ENCODE measurements at regions not wholly inside any gene's neighbourhood (a gene's known extent, or its start where the extent isn't known, plus 50 kb on each side); places are given as distances from the start of the nearest gene placed in this dataset.
"Not testable (repeated sequence)": the region's sequence is repeated elsewhere in the genome, so short reads cannot be mapped to it uniquely, and the experiment has no call there.

- no peak for DNase-seq
Observed at GRCh38 chr10:130961506-130962239, 349.8 kb downstream of the TCERG1L start.

- DNase-seq = no peak
Observed at GRCh38 chr10:130962240-130963051, 349.1 kb downstream of the TCERG1L start.

DNA sequence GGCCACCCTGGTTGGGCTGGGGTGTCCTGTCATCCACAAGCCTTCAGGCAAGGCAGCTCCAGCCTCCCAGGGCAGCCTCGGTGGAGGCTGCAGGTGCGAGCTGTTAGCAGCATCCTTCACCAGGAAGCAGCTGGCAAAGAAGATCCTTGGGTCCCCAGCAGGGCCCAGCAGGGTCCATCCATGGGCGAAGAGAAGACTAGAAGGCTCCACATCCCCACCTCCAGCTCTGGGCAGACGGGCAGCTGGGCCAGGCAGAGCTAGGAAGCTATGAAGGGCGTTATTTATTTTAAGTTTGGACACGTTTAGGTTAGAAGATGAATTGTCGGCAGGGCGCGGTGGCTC lies 348.5 kb downstream of the TCERG1L start:
- no peak for DNase-seq

DNA sequence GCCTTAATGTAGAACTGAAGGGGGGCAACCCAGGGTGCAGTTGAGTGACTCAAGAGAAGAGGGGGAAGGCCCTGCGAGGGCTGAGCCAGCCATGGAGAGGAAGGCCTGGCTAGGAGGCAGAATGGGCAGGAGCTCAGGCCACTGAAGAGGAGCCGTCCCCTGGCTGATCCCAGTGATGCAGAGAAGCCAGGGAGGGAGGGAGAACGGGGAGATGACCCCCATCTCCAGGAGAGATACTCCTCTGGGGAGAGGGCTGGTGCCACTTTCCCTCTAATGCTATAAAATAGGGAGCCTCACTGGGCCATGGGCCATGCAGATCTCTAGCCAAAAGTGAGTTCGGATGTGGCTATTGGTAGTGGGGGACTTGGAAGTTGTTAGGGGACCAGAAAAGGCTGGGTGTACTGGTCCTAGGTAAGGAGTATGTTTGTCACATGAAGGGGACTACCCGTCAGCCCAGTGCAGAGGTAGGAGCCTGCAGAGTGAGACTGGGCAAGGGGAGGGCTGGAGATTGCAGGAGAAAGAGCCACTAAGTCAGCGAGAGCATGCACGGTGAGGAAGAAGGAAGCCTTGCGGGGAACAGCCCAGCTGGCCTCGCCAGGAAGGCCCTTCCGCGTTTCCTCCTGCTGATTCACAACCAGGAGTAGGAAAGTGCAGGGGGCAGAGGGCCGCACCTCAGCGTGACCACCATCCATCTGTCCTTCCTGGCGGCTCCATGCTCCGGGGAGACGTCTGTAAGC lies 347.6 kb downstream of the TCERG1L start:
- no peak for DNase-seq

GRCh38 chr10:130964771-130965170 lies 346.8 kb downstream of the TCERG1L start:
- DNase-seq = no peak

- DNase-seq = no peak
Observed at GRCh38 chr10:130967161-130967560, 344.4 kb downstream of the TCERG1L start.

- no peak for DNase-seq
Observed at GRCh38 chr10:130967784-130968183, 343.7 kb downstream of the TCERG1L start.

DNA sequence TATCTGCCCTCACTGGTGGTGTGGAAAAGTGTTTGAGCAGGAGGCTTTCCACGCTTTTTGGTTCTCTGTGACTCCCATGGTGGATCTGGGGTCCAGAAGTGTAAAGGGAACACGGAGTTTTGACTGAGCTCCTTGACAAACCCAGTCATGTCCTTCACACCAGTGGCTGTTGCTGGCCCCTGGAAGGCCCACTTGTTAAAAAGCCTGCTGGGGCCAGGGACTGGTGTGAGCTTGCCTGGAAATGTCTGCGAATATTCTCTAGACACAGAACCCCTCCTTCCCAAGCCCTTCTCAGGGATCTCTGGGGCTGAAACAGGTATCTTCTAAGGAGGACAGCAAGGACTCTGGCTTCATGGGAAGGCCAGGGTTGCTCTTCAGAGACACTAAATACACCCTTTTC lies 343.0 kb downstream of the TCERG1L start:
- DNase-seq = no peak

GRCh38 chr10:130968964-130969363 lies 342.6 kb downstream of the TCERG1L start:
- DNase-seq = no peak

- no peak for DNase-seq
Observed at GRCh38 chr10:130969700-130970099, 341.8 kb downstream of the TCERG1L start.

GRCh38 chr10:130970341-130971122 lies 341.0 kb downstream of the TCERG1L start:
- DNase-seq = no peak

DNA sequence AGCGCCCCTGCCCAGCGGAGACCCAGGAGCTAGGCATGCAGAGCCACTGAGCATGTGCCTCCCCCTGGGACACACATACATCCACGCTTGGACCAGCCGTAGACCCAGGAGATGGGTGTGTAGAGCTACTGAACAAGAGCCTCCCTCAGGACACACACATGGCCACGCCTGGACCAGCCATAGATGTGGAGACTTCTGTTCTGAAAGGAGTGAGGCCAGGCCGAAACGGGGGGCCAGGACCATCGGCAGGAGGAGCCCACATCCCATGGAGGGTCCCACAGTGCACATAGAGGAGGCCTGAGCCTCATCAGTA lies 340.4 kb downstream of the TCERG1L start:
- DNase-seq = no peak

- DNase-seq = no peak
Observed at GRCh38 chr10:130973127-130973839, 338.2 kb downstream of the TCERG1L start.

DNA sequence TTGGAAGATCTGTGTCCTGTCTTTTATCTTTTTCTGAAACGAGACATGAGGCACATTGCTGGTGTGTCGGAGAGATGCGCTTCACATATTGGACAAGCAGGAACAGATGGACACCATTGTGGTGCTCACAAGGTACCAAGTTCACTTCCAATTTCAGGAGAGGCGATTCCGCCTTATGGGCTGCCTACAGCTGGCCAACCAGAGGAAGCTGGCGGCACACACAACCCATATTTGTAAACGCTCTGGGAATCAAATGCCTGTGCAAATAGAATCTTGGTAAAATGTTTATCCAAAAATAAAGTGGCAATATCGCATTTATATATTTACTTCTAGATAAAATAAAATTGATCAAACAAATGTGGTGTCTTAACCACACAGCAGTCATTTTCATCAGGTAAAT lies 337.4 kb downstream of the TCERG1L start:
- no peak for DNase-seq

DNA sequence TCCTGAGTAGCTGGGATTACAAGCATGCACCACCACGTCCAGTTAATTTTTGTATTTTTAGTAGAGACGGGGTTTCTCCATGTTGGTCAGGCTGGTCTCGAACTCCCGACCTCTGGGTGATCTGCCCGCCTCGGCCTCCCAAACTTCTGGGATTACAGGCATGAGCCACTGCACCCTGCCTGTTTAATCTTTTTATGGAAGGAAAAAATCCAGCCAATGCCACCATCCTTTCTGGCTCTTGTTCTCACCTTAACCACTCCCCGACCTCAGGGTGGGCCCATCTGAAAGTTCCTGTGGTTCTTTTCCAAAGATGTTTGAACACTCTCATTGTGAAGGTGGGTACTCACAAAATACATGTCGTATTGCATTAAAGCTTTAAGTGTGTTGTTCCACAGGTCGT lies 336.2 kb downstream of the TCERG1L start:
- not testable (repeated sequence) for DNase-seq

DNA sequence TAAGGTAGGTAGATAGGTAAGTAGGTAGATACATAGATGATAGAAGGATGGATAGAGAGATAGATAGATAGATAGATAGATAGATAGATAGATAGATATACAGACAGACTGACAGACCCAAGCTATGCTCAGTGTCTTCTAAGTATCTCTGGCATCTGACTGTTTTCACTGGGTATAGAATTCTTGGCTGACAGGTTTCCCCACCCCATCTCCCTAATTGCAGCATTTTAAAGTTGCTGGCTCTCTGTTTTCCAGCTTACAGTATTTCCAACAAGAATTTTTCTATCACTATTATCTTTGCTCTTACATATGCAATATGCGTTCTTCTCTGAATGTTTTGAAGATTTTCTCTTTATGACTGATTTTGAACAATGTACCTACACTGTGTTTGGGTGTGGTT lies 328.7 kb downstream of the TCERG1L start:
- DNase-seq = no peak

DNA sequence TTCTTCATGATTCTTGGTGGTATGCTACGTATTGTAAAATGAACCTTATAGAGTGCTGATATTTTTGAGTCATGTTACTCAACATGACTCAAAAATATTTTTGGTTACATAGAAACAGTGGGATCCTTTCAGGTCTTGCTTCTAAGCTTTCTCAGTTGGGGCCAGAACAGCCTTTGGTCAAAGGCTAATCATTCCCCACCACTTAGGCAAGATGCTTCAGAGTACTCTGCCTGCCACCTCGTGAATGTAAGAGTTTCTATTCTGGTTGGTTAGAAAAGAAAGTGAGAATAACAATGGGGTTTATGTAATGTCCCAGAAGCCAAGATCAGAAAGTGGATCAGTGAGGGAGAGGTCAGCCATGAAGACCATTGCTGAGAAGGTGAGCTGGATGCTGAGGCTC lies 327.8 kb downstream of the TCERG1L start:
- DNase-seq = no peak

- DNase-seq = no peak
Observed at GRCh38 chr10:130984686-130985085, 326.8 kb downstream of the TCERG1L start.

DNA sequence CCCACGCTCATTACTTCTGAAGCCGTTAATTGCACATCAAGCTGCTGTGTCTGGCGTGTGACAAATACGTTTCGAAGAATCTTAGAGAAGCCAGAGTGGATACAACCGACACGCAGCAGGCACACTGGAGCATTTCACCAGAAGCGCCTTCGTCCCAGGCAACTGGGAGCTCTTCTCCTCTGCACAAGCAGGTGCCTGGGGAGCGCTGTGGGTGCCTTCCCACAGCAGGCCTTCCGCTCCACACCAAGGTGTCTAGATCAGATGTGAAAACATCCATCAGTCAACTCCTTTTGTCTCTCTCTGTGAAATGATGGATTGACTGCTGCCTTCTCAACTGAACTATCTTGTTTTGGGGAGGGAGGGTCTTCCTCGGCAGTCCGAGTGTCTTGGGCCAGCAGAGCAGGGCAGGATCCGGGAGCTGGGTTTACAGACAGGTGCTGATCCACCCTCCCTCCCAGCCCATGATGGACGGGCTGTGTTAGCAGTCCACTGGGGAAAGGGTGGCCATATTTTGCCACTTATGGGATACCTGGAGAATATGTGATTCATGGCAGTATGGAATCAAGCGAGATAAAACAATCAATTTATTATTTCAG lies 326.3 kb downstream of the TCERG1L start:
- no peak for DNase-seq

- DNase-seq = no peak
Observed at GRCh38 chr10:130986846-130987245, 324.7 kb downstream of the TCERG1L start.

- DNase-seq = no peak
Observed at GRCh38 chr10:130987401-130987800, 324.1 kb downstream of the TCERG1L start.

DNA sequence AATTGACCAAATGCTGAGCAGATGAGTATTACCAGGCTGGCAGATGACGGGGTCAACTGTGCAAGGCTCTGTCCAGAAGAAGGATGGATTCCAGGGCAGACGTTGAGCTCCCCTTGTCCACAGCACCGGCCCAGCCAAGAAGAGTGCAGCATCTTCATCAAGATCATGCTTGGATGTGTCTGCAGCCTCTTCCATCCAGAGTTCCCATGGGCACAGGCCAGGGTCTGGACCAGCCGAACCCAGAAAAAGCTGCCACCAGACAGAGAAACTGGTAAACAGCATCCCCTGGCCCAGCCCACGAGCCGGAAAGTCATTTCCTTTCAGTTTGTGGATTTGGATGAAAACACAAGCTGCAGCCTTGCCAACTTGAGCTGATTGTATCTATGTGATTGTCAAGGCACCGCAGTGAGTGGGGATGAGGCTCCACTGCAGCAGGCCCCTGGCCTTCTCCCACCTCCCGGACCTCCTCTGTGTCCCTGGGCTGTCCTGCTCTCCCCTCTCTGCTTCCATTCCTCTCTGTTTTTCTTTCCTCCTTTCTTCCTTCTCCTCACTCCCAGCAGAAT lies 321.8 kb downstream of the TCERG1L start:
- DNase-seq = no peak
